ENCODE measurements at regions not wholly inside any gene's neighbourhood (a gene's known extent, or its start where the extent isn't known, plus 50 kb on each side); places are given as distances from the start of the nearest gene placed in this dataset.

DNA sequence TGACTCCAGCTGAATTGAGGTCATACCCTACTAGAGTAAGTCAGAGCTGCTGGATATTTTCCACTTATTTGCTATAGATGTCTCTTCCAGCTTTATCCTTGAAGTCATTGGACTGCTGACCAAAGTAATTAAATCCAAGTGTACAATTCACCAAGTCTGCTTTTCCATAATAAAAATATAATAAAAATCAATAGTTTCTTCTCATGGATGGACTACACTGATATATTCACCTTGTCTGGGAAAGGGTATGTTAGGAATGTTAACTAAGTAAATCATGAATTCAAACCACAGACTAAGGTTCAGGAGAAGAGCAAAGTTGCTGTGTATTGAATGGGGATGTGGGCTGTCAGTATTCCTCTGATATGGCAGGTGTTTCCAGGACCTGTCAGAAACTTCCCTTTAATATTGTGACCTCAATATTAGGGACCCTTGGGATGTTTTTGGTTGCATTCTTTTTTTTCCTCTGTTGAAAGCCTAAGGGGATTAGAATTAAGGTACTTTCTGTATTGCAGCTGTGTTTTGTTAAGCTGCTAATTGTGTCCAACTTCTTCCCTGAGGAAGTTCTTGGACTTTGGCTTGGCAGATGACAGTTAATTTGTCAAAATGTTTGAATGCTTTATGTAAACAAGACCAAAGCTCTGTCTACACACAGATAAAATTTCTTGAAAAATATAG lies 284.0 kb downstream of the ATP23 start:
- TF ChIP-seq, protein P1, sequence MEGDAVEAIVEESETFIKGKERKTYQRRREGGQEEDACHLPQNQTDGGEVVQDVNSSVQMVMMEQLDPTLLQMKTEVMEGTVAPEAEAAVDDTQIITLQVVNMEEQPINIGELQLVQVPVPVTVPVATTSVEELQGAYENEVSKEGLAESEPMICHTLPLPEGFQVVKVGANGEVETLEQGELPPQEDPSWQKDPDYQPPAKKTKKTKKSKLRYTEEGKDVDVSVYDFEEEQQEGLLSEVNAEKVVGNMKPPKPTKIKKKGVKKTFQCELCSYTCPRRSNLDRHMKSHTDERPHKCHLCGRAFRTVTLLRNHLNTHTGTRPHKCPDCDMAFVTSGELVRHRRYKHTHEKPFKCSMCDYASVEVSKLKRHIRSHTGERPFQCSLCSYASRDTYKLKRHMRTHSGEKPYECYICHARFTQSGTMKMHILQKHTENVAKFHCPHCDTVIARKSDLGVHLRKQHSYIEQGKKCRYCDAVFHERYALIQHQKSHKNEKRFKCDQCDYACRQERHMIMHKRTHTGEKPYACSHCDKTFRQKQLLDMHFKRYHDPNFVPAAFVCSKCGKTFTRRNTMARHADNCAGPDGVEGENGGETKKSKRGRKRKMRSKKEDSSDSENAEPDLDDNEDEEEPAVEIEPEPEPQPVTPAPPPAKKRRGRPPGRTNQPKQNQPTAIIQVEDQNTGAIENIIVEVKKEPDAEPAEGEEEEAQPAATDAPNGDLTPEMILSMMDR (IDR thresholded peaks at IDR 0.05), result no peak
- Mint-ChIP-seq H3K36me3 (ENCODE audit: unreplicated experiment) (no peaks in the 10 kb centered on the region), H3K9me3 (ENCODE audit: unreplicated experiment) (no peaks in the 10 kb centered on the region), H3K27me3 (ENCODE audit: unreplicated experiment) (peaks cover 12% of the 10 kb centered on the region), H3K4me1 (ENCODE audit: unreplicated experiment) (peaks cover 7% of the 10 kb centered on the region), H3K27ac (ENCODE audit: unreplicated experiment) (no peak overlapping the region), H3K4me3 (ENCODE audit: unreplicated experiment) (no peak overlapping the region)
- DNase-seq (ENCODE audit: extremely low spot score, unreplicated experiment), result no peak

DNA sequence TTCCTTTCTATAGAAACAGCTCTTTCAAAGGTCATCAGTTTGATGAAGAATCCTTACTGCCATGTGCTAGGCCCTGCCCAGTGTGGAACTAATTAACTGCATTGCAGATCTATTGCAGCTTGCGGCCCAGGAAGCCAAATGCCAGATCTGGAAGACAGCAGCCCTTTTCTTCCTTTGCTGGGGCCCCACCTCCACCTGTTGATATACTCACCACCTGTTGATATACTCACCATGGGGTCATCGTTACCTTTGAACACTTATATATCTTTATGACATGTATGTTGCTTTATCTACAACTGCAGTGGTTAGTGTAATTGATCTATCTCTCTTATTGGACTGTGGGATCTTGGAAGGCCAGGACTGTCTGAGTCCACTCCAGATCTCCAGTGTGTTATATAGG lies 292.5 kb downstream of the ATP23 start:
- no peaks in the 10 kb centered on the region for H3K9me3 Mint-ChIP-seq (ENCODE audit: unreplicated experiment)
- no peak overlapping the region for H3K27ac Mint-ChIP-seq (ENCODE audit: unreplicated experiment)
- H3K36me3 Mint-ChIP-seq (ENCODE audit: unreplicated experiment), result no peaks in the 10 kb centered on the region
- no peaks in the 10 kb centered on the region for H3K4me1 Mint-ChIP-seq (ENCODE audit: unreplicated experiment)
- peaks cover 34% of the 10 kb centered on the region for H3K27me3 Mint-ChIP-seq (ENCODE audit: unreplicated experiment)
- no peak for DNase-seq (ENCODE audit: extremely low spot score, unreplicated experiment)
- TF ChIP-seq, protein P1 (IDR thresholded peaks at IDR 0.05), result no peak
- H3K4me3 Mint-ChIP-seq (ENCODE audit: unreplicated experiment), result no peak overlapping the region

DNA sequence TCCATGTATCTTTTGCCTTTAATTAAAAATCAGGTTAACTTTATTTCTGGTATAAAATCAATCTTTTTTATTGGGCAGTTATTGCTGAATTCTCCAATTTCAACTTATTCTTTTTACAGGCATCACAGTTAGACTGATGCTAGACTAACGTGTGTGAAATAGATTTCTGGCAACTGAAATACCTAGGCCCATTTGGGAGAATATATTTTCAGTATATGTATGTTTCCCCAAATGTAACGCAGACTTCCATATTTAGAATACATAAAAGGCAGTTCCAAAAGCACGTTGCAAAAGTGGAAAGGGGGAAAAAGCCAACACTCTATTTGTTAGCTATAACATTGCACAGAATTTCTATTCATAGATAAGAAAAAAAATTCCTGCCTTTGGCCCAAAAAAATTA lies 297.0 kb downstream of the ATP23 start:
- H3K27me3 Mint-ChIP-seq (ENCODE audit: unreplicated experiment), result peaks cover 49% of the 10 kb centered on the region
- H3K27ac Mint-ChIP-seq (ENCODE audit: unreplicated experiment), result no peak overlapping the region
- H3K4me1 Mint-ChIP-seq (ENCODE audit: unreplicated experiment), result peaks cover 2% of the 10 kb centered on the region
- TF ChIP-seq, protein P1 (IDR thresholded peaks at IDR 0.05), result no peak
- DNase-seq (ENCODE audit: extremely low spot score, unreplicated experiment), result no peak
- H3K9me3 Mint-ChIP-seq (ENCODE audit: unreplicated experiment), result no peaks in the 10 kb centered on the region
- no peak overlapping the region for H3K4me3 Mint-ChIP-seq (ENCODE audit: unreplicated experiment)
- H3K36me3 Mint-ChIP-seq (ENCODE audit: unreplicated experiment), result no peaks in the 10 kb centered on the region

DNA sequence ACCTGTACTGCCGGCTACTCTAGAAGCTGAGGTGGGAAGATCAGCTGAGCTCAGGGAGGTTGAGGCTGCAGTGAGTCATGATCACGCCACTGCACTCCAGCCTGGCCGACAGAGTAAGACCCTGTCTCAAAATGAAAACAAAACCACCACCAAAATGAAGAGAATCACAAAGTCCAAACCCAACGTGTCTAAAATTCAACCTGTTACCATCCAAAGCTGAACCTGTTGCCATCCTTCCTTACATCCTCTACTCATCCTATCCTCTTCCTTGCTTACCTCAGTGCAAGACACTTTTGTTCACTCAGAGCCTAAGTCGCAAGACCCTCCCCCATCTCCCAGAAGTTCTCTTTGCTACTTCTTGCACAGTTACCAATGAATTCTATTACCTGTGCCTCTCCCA lies 299.7 kb downstream of the ATP23 start:
- no peaks in the 10 kb centered on the region for H3K36me3 Mint-ChIP-seq (ENCODE audit: unreplicated experiment)
- peaks cover 49% of the 10 kb centered on the region for H3K27me3 Mint-ChIP-seq (ENCODE audit: unreplicated experiment)
- no peaks in the 10 kb centered on the region for H3K9me3 Mint-ChIP-seq (ENCODE audit: unreplicated experiment)
- no peak overlapping the region for H3K4me3 Mint-ChIP-seq (ENCODE audit: unreplicated experiment)
- TF ChIP-seq, protein P1 (IDR thresholded peaks at IDR 0.05), result no peak
- no peak overlapping the region for H3K27ac Mint-ChIP-seq (ENCODE audit: unreplicated experiment)
- DNase-seq (ENCODE audit: extremely low spot score, unreplicated experiment), result no peak
- peaks cover 2% of the 10 kb centered on the region for H3K4me1 Mint-ChIP-seq (ENCODE audit: unreplicated experiment)

DNA sequence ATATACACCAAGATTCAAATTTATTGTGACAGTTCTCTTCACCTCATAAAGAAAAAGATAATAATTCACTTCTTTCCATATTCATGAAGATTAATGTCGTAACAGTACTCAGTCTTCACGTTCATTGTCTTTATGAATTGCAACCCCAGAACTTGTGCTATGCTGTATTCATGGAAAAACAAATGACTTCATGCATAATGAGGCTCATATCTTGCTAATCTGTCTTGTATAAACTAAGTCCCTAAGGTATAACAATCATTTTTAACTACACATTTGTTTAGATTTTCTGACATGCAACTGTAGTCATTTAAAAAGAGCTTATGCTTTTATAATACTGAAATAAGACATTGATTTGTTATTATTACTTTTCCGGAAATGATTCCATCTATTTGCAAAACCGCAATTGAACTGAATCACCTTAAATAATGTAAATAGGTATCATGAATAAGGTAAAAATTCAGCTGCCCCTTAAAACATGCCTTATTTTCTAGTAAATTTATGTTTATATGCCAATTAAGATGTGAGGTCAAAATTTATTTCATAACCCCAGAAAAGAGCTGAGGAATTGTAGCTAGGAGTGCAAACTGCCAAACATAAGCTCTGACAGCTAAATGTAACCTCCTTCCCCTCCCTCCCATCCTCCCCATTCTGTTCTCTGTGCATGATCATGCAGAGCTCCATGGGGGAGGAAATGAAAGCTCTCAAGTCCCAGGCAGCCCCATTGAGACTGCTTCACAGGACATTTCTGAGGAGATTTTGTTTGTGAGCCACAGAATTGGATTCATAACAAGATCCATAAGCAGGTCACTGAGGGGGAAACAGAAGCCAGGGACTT lies 301.6 kb downstream of the ATP23 start:
- Mint-ChIP-seq H3K27ac (ENCODE audit: unreplicated experiment) (no peak overlapping the region), H3K27me3 (ENCODE audit: unreplicated experiment) (peaks cover 31% of the 10 kb centered on the region), H3K36me3 (ENCODE audit: unreplicated experiment) (no peaks in the 10 kb centered on the region), H3K4me1 (ENCODE audit: unreplicated experiment) (peaks cover 2% of the 10 kb centered on the region), H3K4me3 (ENCODE audit: unreplicated experiment) (no peak overlapping the region), H3K9me3 (ENCODE audit: unreplicated experiment) (no peaks in the 10 kb centered on the region)
- no peak for DNase-seq (ENCODE audit: extremely low spot score, unreplicated experiment)
- TF ChIP-seq, protein P1 (IDR thresholded peaks at IDR 0.05), result no peak

Measured in osteocyte (in vitro differentiated cells).